GM23338 (cell line): ENCODE measurements at regions not wholly inside any gene's neighbourhood (a gene's known extent, or its start where the extent isn't known, plus 50 kb on each side); places are given as distances from the start of the nearest gene placed in this dataset.

Experiments used
- ATAC-seq: fragments of 200-7000 bp; cut with Tn5 transposase; 3 replicates; pipeline ENCODE4 v1.9.1; 2020
- DNase-seq: peaks from one replicate; pipeline ENCODE4 v3.0.0-alpha.2; 2015; ENCODE audit warnings: low spot score
- H2AFZ ChIP-seq: fragments of 200-600 bp; sonication (generic); 2 replicates; pipeline ENCODE4 v1.8.0; 2016; ENCODE audit warnings: antibody characterized with exemption, mild to moderate bottlenecking, moderate library complexity
- H3F3A ChIP-seq: fragments of 200-600 bp; sonication (generic); replicated peaks from 2 replicates; pipeline ENCODE4 v1.8.0; 2017; ENCODE audit warnings: antibody characterized with exemption, mixed run types, low read depth
- H3K27ac ChIP-seq: fragments of 200-600 bp; sonication (generic); 2 replicates; pipeline ENCODE4 v1.6.1; 2016; ENCODE audit warnings: low read depth
- H3K27me3 ChIP-seq: fragments of 200-600 bp; sonication (generic); 2 replicates; pipeline ENCODE4 v1.8.0; 2016; ENCODE audit warnings: mild to moderate bottlenecking, mixed run types, moderate library complexity; ENCODE audit not compliant: insufficient read depth
- H3K36me3 ChIP-seq: fragments of 200-600 bp; sonication (generic); 2 replicates; pipeline ENCODE4 v1.8.0; 2016; ENCODE audit warnings: mild to moderate bottlenecking; ENCODE audit not compliant: insufficient read depth
- H3K4me1 ChIP-seq: fragments of 200-600 bp; sonication (generic); 2 replicates; pipeline ENCODE4 v1.8.0; 2016; ENCODE audit warnings: mild to moderate bottlenecking, moderate library complexity; ENCODE audit not compliant: insufficient read depth
- H3K4me2 ChIP-seq: fragments of 200-600 bp; sonication (generic); 2 replicates; pipeline ENCODE4 v1.7.1; 2017; ENCODE audit warnings: mixed run types
- H3K4me3 ChIP-seq: fragments of 200-600 bp; sonication (generic); 2 replicates; pipeline ENCODE4 v1.6.1; 2016; ENCODE audit warnings: mixed run types
- H3K79me2 ChIP-seq: fragments of 200-600 bp; sonication (generic); replicated peaks from 2 replicates; pipeline ENCODE4 v1.8.0; 2017; ENCODE audit warnings: mild to moderate bottlenecking; ENCODE audit not compliant: insufficient read depth
- H3K9me2 ChIP-seq: fragments of 200-600 bp; sonication (generic); 2 replicates; pipeline ENCODE4 v1.8.0; 2017; ENCODE audit not compliant: insufficient read depth
- H4K20me1 ChIP-seq: fragments of 200-600 bp; sonication (generic); replicated peaks from 2 replicates; pipeline ENCODE4 v1.8.0; 2017; ENCODE audit warnings: mild to moderate bottlenecking; ENCODE audit not compliant: insufficient read depth
- H3K27ac Mint-ChIP-seq: 2 replicates; pipeline ENCODE4 v1.8.0; 2020; ENCODE audit warnings: inconsistent platforms, mild to moderate bottlenecking, moderate library complexity, mixed read lengths
- H3K27me3 Mint-ChIP-seq: 3 replicates; pipeline ENCODE4 v1.8.0; 2022; ENCODE audit warnings: low read depth, mild to moderate bottlenecking, moderate library complexity, mixed read lengths, inconsistent platforms; ENCODE audit not compliant: insufficient read depth, poor library complexity
- H3K36me3 Mint-ChIP-seq: 3 replicates; pipeline ENCODE4 v1.8.0; 2021; ENCODE audit warnings: low read depth, mild to moderate bottlenecking, inconsistent platforms, moderate library complexity, mixed read lengths
- H3K4me1 Mint-ChIP-seq: 3 replicates; pipeline ENCODE4 v1.8.0; 2020; ENCODE audit warnings: mild to moderate bottlenecking, inconsistent platforms, mixed read lengths
- H3K4me3 Mint-ChIP-seq: 3 replicates; pipeline ENCODE4 v1.8.0; 2021; ENCODE audit warnings: moderate library complexity, mild to moderate bottlenecking, inconsistent platforms, mixed read lengths
- H3K9me3 Mint-ChIP-seq: 3 replicates; pipeline ENCODE4 v1.8.0; 2020; ENCODE audit warnings: moderate library complexity, mild to moderate bottlenecking, inconsistent platforms, mixed read lengths
- CREB1 ChIP-seq: fragments of 250-450 bp; sonication (Bioruptor Pico); IDR thresholded peaks from 2 replicates; pipeline ENCODE4 v1.5.0; 2020; ENCODE audit warnings: low read depth, mild to moderate bottlenecking, moderate library complexity
- CTCF ChIP-seq, 2 experiments: fragments of 200-600 bp in 1 of 2; sonication (generic) in 1 of 2; conservative IDR thresholded peaks; 2 replicates each; pipeline versions ENCODE4 v1.5.1 to v1.6.1; 2016 to 2017; ENCODE audit warnings: antibody characterized with exemption in 2 of 2, low read depth in 2 of 2, mild to moderate bottlenecking in 2 of 2, moderate library complexity in 1 of 2
- ETS1 ChIP-seq: IDR thresholded peaks from 2 replicates; pipeline ENCODE4 v1.6.1; 2016; ENCODE audit warnings: antibody characterized with exemption
- EZH2 ChIP-seq: fragments of 200-600 bp; sonication (generic); IDR thresholded peaks from one replicate; pipeline ENCODE4 v1.8.0; 2017; ENCODE audit warnings: antibody characterized with exemption, mild to moderate bottlenecking, low read depth; ENCODE audit not compliant: unreplicated experiment
- EZH2phosphoT487 ChIP-seq: fragments of 200-600 bp; sonication (generic); IDR thresholded peaks from one replicate; pipeline ENCODE4 v1.8.1; 2018; ENCODE audit warnings: antibody characterized with exemption; ENCODE audit not compliant: unreplicated experiment
- JUNB ChIP-seq: IDR thresholded peaks from one replicate; pipeline ENCODE4 v1.6.1; 2016; ENCODE audit warnings: antibody characterized with exemption; ENCODE audit not compliant: unreplicated experiment
- NANOG ChIP-seq: IDR thresholded peaks from 2 replicates; pipeline ENCODE4 v1.6.1; 2016; ENCODE audit warnings: antibody characterized with exemption, borderline replicate concordance
- POLR2AphosphoS5 ChIP-seq: IDR thresholded peaks from 2 replicates; pipeline ENCODE4 v1.6.1; 2016; ENCODE audit warnings: antibody characterized with exemption, low read depth
- REST ChIP-seq: IDR thresholded peaks from one replicate; pipeline ENCODE4 v1.6.1; 2018; ENCODE audit warnings: antibody characterized with exemption; ENCODE audit not compliant: unreplicated experiment
- STAT1 ChIP-seq: IDR thresholded peaks from one replicate; pipeline ENCODE4 v1.6.1; 2016; ENCODE audit warnings: antibody characterized with exemption; ENCODE audit not compliant: unreplicated experiment
- ZNF114 ChIP-seq: fragments of 250-450 bp; sonication (Bioruptor Pico); IDR thresholded peaks from 2 replicates; pipeline ENCODE4 v1.5.0; 2020; ENCODE audit warnings: mild to moderate bottlenecking, moderate library complexity
- ZNF331 ChIP-seq: fragments of 250-450 bp; sonication (Bioruptor Pico); IDR thresholded peaks from 2 replicates; pipeline ENCODE4 v1.5.0; 2020; ENCODE audit warnings: low read depth, mild to moderate bottlenecking, moderate library complexity
- ZNF462 ChIP-seq: fragments of 250-450 bp; sonication (Bioruptor Pico); IDR thresholded peaks from 2 replicates; pipeline ENCODE4 v1.5.0; 2020; ENCODE audit warnings: mild to moderate bottlenecking, moderate library complexity

- H3K36me3 ChIP-seq, result no peaks in the 10 kb centered on the region
- Mint-ChIP-seq H3K4me1 (peaks cover 6% of the 10 kb centered on the region; the same call in 2 of the 3 replicates), H3K9me3 (peaks cover 23% of the 10 kb centered on the region)
Measured at GRCh38 chr2:215532844-215533243, 97.0 kb upstream of the FN1 start.

More at GRCh38 chr2:215532844-215533243, 97.0 kb upstream of the FN1 start:
- H3K27me3 Mint-ChIP-seq, result no peaks in the 10 kb centered on the region
- Histone ChIP-seq H3K4me1 (peaks cover 5% of the 10 kb centered on the region; the same call in 1 of the 2 replicates), H4K20me1 (no peaks in the 10 kb centered on the region), H3K79me2 (no peaks in the 10 kb centered on the region), H3K27ac (no peak overlapping the region), H3K4me3 (no peak overlapping the region), H3K4me2 (no peak overlapping the region), H3F3A (no peaks in the 10 kb centered on the region), H3K27me3 (no peaks in the 10 kb centered on the region), H2AFZ (no peak overlapping the region), H3K9me2 (peaks cover 6% of the 10 kb centered on the region; the same call in 1 of the 2 replicates)
- H3K27ac Mint-ChIP-seq, result no peak overlapping the region
- TF ChIP-seq CTCF (conservative IDR thresholded peaks at IDR 0.05; ENCODE audit: low read depth in 2 of 2) (no peak), ETS1 (no peak), ZNF114 (no peak), POLR2AphosphoS5 (no peak), STAT1 (no peak), REST (no peak), NANOG (no peak), CREB1 (CRISPR knock-in tag) (no peak), JUNB (no peak), ZNF331 (no peak), ZNF462 (CRISPR knock-in tag) (no peak), EZH2phosphoT487 (no peak), EZH2 (no peak)
- ATAC-seq (no peak), DNase-seq (no peak)
- H3K4me3 Mint-ChIP-seq, result no peak overlapping the region
- peaks cover 18% of the 10 kb centered on the region; the same call in 2 of the 3 replicates for H3K36me3 Mint-ChIP-seq
